ENCODE measurements at regions not wholly inside any gene's neighbourhood (a gene's known extent, or its start where the extent isn't known, plus 50 kb on each side); places are given as distances from the start of the nearest gene placed in this dataset.

DNA sequence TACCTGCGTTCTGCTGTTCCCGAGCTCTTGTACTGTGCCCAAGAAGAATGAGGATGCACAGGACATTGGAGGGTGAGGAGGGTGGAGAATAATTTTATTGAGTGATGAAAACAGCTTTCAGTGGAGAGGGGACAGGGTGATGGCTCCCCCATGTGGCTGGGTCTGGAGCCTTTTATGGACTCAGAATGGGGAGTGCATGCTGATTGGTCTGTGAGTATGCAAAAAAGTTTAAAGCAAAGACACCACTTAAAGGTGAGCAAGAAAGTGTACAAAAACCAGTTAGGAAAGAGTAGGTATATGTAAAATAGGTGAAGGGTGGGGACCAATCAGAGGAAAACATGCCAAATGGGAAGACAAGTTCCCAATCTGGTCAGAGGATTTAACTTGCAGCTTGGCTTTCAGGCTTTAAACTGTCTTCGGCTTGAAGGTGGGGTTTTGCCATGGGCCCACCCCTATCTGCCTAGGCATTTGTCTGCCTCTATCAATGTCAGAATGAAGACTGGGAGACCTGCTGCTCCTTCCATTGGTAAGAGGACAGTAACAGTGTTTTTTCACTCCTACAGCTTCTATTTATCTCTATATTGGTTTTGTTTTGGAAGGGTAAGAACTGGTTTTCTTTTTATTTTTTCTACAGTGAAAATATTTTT is 118.0 kb upstream of the RAI14 start (continued):
- TF ChIP-seq, protein P1, sequence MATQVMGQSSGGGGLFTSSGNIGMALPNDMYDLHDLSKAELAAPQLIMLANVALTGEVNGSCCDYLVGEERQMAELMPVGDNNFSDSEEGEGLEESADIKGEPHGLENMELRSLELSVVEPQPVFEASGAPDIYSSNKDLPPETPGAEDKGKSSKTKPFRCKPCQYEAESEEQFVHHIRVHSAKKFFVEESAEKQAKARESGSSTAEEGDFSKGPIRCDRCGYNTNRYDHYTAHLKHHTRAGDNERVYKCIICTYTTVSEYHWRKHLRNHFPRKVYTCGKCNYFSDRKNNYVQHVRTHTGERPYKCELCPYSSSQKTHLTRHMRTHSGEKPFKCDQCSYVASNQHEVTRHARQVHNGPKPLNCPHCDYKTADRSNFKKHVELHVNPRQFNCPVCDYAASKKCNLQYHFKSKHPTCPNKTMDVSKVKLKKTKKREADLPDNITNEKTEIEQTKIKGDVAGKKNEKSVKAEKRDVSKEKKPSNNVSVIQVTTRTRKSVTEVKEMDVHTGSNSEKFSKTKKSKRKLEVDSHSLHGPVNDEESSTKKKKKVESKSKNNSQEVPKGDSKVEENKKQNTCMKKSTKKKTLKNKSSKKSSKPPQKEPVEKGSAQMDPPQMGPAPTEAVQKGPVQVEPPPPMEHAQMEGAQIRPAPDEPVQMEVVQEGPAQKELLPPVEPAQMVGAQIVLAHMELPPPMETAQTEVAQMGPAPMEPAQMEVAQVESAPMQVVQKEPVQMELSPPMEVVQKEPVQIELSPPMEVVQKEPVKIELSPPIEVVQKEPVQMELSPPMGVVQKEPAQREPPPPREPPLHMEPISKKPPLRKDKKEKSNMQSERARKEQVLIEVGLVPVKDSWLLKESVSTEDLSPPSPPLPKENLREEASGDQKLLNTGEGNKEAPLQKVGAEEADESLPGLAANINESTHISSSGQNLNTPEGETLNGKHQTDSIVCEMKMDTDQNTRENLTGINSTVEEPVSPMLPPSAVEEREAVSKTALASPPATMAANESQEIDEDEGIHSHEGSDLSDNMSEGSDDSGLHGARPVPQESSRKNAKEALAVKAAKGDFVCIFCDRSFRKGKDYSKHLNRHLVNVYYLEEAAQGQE (IDR thresholded peaks at IDR 0.05; ENCODE audit: borderline replicate concordance), result peak; percentile 78
- TF ChIP-seq, protein P1 (CRISPR knock-in tag; IDR thresholded peaks at IDR 0.05; ENCODE audit: low read depth), result no peak
- TF ChIP-seq CHD2 (IDR thresholded peaks at IDR 0.05; ENCODE audit: low read depth, low read length), result no peak
- TF ChIP-seq SNIP1 (IDR thresholded peaks at IDR 0.05; ENCODE audit: low read depth), result no peak
- TF ChIP-seq KLF16 (IDR thresholded peaks at IDR 0.05), result no peak
- no peak for TF ChIP-seq DIDO1 (tag; IDR thresholded peaks at IDR 0.05; ENCODE audit: low read depth)
- TF ChIP-seq SREBF2 (CRISPR knock-in tag; IDR thresholded peaks at IDR 0.05), result no peak
- peak; percentile 91 for TF ChIP-seq CTCFL (IDR thresholded peaks at IDR 0.05; ENCODE audit: borderline replicate concordance, insufficient read depth, low read depth, low read length, poor library complexity, severe bottlenecking)
- TF ChIP-seq ILF3 (IDR thresholded peaks at IDR 0.05; ENCODE audit: borderline replicate concordance), result no peak
- no peak for TF ChIP-seq CBX5 (IDR thresholded peaks at IDR 0.05; ENCODE audit: borderline replicate concordance, low read depth)
- TF ChIP-seq MAZ (CRISPR knock-in tag; conservative IDR thresholded peaks at IDR 0.05 in 1 of 2, IDR thresholded peaks at IDR 0.05 in 1 of 2), result peak in 1 of 2 experiments; percentile 39; a peak in 1 of 4 replicates
- no peak for TF ChIP-seq ZNF717 (CRISPR knock-in tag; IDR thresholded peaks at IDR 0.05)
- TF ChIP-seq TOE1 (IDR thresholded peaks at IDR 0.05; ENCODE audit: borderline replicate concordance), result 0 out of 2 replicates have a peak, but pooled peaks have one; percentile 39
- no peak for TF ChIP-seq TOE1 (CRISPR knock-in tag; IDR thresholded peaks at IDR 0.05; ENCODE audit: borderline replicate concordance, low read depth)
- no peak for TF ChIP-seq TRIM25 (IDR thresholded peaks at IDR 0.05; ENCODE audit: borderline replicate concordance)

Measured in K562 (cell line).